ENCODE measurements at regions not wholly inside any gene's neighbourhood (a gene's known extent, or its start where the extent isn't known, plus 50 kb on each side); places are given as distances from the start of the nearest gene placed in this dataset.

GRCh38 chr18:47726550-47726949 lies 203.9 kb downstream of the SMAD2 start:
- no peaks in the 10 kb centered on the region for H3K4me1 ChIP-seq
- intact Hi-C loops (cut with DNase I; ENCODE audit: low total_unique reads) (no loop called here), in situ Hi-C loops (cut with MboI; ENCODE audit: low sequenced_read_pairs in 4 of 4) (loop anchor here in 2 of 4 donors (25.0 kb wide), 2 partner anchors 489 to 514 kb away; no protein-coding TSS in a partner anchor)
- H3K4me3 ChIP-seq, result no peak overlapping the region
- DNase-seq (no peak), ATAC-seq (no peak)
- no peaks in the 10 kb centered on the region for H3K36me3 ChIP-seq
- H3K9me3 ChIP-seq, result no peaks in the 10 kb centered on the region
- no peak for TF ChIP-seq POLR2A (IDR thresholded peaks at IDR 0.05)
- TF ChIP-seq CTCF (IDR thresholded peaks at IDR 0.05 in 4 of 5, conservative IDR thresholded peaks at IDR 0.05 in 1 of 5), result no peak
- H3K27me3 ChIP-seq, result peaks cover 0 to under 1% (median 0%) of the 10 kb centered on the region in 3 donors
- H3K27ac ChIP-seq, result no peak overlapping the region

- Histone ChIP-seq H3K36me3 (no peaks in the 10 kb centered on the region), H3K9me3 (no peaks in the 10 kb centered on the region), H3K27ac (no peak overlapping the region), H3K4me1 (no peaks in the 10 kb centered on the region), H3K4me3 (no peak overlapping the region), H3K27me3 (no peaks in the 10 kb centered on the region)
- DNase-seq (no peak), ATAC-seq (no peak)
- in situ Hi-C loops (cut with MboI; ENCODE audit: low sequenced_read_pairs in 4 of 4), result loop anchor here in 2 of 4 donors (25.0 kb wide), 2 partner anchors 488 to 513 kb away; no protein-coding TSS in a partner anchor
- intact Hi-C loops (cut with DNase I; ENCODE audit: low total_unique reads), result no loop called here
- TF ChIP-seq POLR2A (IDR thresholded peaks at IDR 0.05) (no peak), CTCF (IDR thresholded peaks at IDR 0.05 in 4 of 5, conservative IDR thresholded peaks at IDR 0.05 in 1 of 5) (no peak)
These were observed 204.8 kb downstream of the SMAD2 start for GRCh38 chr18:47725656-47726055.

GRCh38 chr18:47724186-47724975 lies 206.1 kb downstream of the SMAD2 start:
- Histone ChIP-seq H3K27me3 (no peaks in the 10 kb centered on the region), H3K36me3 (no peaks in the 10 kb centered on the region), H3K4me1 (no peaks in the 10 kb centered on the region), H3K27ac (no peak overlapping the region), H3K4me3 (no peak overlapping the region), H3K9me3 (no peaks in the 10 kb centered on the region)
- no peak for DNase-seq
- TF ChIP-seq POLR2A (IDR thresholded peaks at IDR 0.05) (no peak), CTCF (IDR thresholded peaks at IDR 0.05 in 4 of 5, conservative IDR thresholded peaks at IDR 0.05 in 1 of 5) (no peak)
- ATAC-seq, result no peak
- in situ Hi-C loops (cut with MboI; ENCODE audit: low sequenced_read_pairs in 4 of 4) (no loop called here), intact Hi-C loops (cut with DNase I; ENCODE audit: low total_unique reads) (no loop called here)

GRCh38 chr18:47721876-47722275 lies 208.6 kb downstream of the SMAD2 start:
- no peak for ATAC-seq
- DNase-seq, result no peak
- Histone ChIP-seq H3K9me3 (no peaks in the 10 kb centered on the region), H3K4me1 (no peaks in the 10 kb centered on the region), H3K4me3 (no peak overlapping the region), H3K27ac (no peak overlapping the region), H3K27me3 (no peaks in the 10 kb centered on the region), H3K36me3 (no peaks in the 10 kb centered on the region)
- in situ Hi-C loops (cut with MboI; ENCODE audit: low sequenced_read_pairs in 4 of 4) (no loop called here), intact Hi-C loops (cut with DNase I; ENCODE audit: low total_unique reads) (no loop called here)
- TF ChIP-seq POLR2A (IDR thresholded peaks at IDR 0.05), result no peak
- no peak for TF ChIP-seq CTCF (IDR thresholded peaks at IDR 0.05 in 4 of 5, conservative IDR thresholded peaks at IDR 0.05 in 1 of 5)

All from gastrocnemius medialis (tissue), 4 donors.